SU-DHL-6 (cell line): ENCODE measurements at regions not wholly inside any gene's neighbourhood (a gene's known extent, or its start where the extent isn't known, plus 50 kb on each side); places are given as distances from the start of the nearest gene placed in this dataset.

ENCODE experiments used
- CTCF ChIP-seq: fragments of 200-600 bp; sonication (generic); IDR thresholded peaks from one replicate; pipeline ENCODE4 v1.5.1; 2017; ENCODE audit warnings: antibody characterized with exemption, mild to moderate bottlenecking, low read length, moderate library complexity; ENCODE audit not compliant: insufficient read depth, poor library complexity, severe bottlenecking
- EZH2phosphoT487 ChIP-seq: fragments of 200-600 bp; sonication (generic), shearing (Covaris generic); conservative IDR thresholded peaks from 2 replicates; pipeline ENCODE4 v1.6.1; 2018; ENCODE audit warnings: mild to moderate bottlenecking, antibody characterized with exemption, low read length, moderate library complexity, mixed read lengths

GRCh38 chr4:133581996-133582619 is 433.0 kb downstream of the PCDH10 start:
- TF ChIP-seq CTCF: no peak
- TF ChIP-seq EZH2phosphoT487: no peak
